Activated naive CD4-positive, alpha-beta T cell treated with anti-CD3 and anti-CD28 coated beads, Interleukin-2, amount 50 U/mL, for 24 hours (primary cell): ENCODE measurements at regions not wholly inside any gene's neighbourhood (a gene's known extent, or its start where the extent isn't known, plus 50 kb on each side); places are given as distances from the start of the nearest gene placed in this dataset.
"Not testable (repeated sequence)": the region's sequence is repeated elsewhere in the genome, so short reads cannot be mapped to it uniquely, and the experiment has no call there.

ENCODE experiments used
- H3K27ac Mint-ChIP-seq: one replicate; pipeline ENCODE4 v1.8.0; 2021; ENCODE audit warnings: mild to moderate bottlenecking, mixed read lengths
- H3K27me3 Mint-ChIP-seq: one replicate; pipeline ENCODE4 v1.8.0; 2021; ENCODE audit warnings: mixed read lengths
- H3K36me3 Mint-ChIP-seq: one replicate; pipeline ENCODE4 v1.8.0; 2021; ENCODE audit warnings: mixed read lengths
- H3K4me1 Mint-ChIP-seq: one replicate; pipeline ENCODE4 v1.8.0; 2021; ENCODE audit warnings: mixed read lengths
- H3K4me3 Mint-ChIP-seq: one replicate; pipeline ENCODE4 v1.8.0; 2021; ENCODE audit warnings: mild to moderate bottlenecking, mixed read lengths
- H3K9me3 Mint-ChIP-seq: one replicate; pipeline ENCODE4 v1.8.0; 2021; ENCODE audit warnings: mixed read lengths

DNA sequence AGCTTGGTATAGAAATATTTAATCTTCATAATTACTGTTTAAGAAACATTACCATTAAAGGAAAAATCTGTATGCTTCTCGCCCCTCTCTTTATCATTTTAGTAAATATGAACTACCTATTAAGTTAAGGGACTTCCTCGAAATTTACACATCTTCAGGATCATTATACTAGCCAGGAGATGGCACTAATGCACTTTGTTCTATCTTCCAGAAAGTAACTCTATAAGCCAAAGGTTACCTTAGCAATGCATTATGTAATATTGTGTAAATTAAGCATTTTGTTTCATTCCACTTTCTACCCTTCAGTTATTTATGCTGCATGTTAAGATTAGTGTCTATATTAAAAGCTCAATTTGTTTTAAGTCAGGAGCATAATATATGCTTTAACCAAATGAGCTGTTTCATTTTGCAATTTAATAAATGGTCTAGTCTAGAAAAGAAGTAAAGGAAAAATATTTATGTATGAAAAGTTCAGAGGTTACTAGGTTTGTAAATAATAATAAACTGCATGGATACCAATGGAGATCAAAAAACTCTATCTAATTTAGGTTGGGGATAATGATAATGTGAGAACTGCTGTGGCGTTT lies 128.5 kb downstream of the ANKRD7 start:
- no peak overlapping the region for H3K27ac Mint-ChIP-seq
- no peaks in the 10 kb centered on the region for H3K4me1 Mint-ChIP-seq
- H3K4me3 Mint-ChIP-seq, result no peak overlapping the region
- H3K9me3 Mint-ChIP-seq, result no peaks in the 10 kb centered on the region
- H3K27me3 Mint-ChIP-seq, result no peaks in the 10 kb centered on the region
- H3K36me3 Mint-ChIP-seq, result no peaks in the 10 kb centered on the region

- no peak overlapping the region for H3K27ac Mint-ChIP-seq
- H3K27me3 Mint-ChIP-seq, result no peaks in the 10 kb centered on the region
- H3K36me3 Mint-ChIP-seq, result no peaks in the 10 kb centered on the region
- H3K4me1 Mint-ChIP-seq, result no peaks in the 10 kb centered on the region
- H3K4me3 Mint-ChIP-seq, result no peak overlapping the region
- H3K9me3 Mint-ChIP-seq, result peaks cover 6% of the 10 kb centered on the region
Observed at GRCh38 chr7:118366363-118366762, 141.9 kb downstream of the ANKRD7 start.

- H3K27ac Mint-ChIP-seq, result no peak overlapping the region
- no peaks in the 10 kb centered on the region for H3K27me3 Mint-ChIP-seq
- no peaks in the 10 kb centered on the region for H3K36me3 Mint-ChIP-seq
- peaks cover 6% of the 10 kb centered on the region for H3K9me3 Mint-ChIP-seq
- no peaks in the 10 kb centered on the region for H3K4me1 Mint-ChIP-seq
- no peak overlapping the region for H3K4me3 Mint-ChIP-seq
Observed at GRCh38 chr7:118368958-118369357, 144.5 kb downstream of the ANKRD7 start.

- Mint-ChIP-seq H3K36me3 (no peaks in the 10 kb centered on the region), H3K27ac (no peak overlapping the region), H3K9me3 (peaks cover 6% of the 10 kb centered on the region), H3K27me3 (no peaks in the 10 kb centered on the region), H3K4me1 (no peaks in the 10 kb centered on the region), H3K4me3 (no peak overlapping the region)
Observed at GRCh38 chr7:118369987-118370386, 145.5 kb downstream of the ANKRD7 start.

- no peak overlapping the region for H3K4me3 Mint-ChIP-seq
- no peaks in the 10 kb centered on the region for H3K36me3 Mint-ChIP-seq
- H3K9me3 Mint-ChIP-seq, result peaks cover under 1% of the 10 kb centered on the region
- H3K27ac Mint-ChIP-seq, result no peak overlapping the region
- H3K27me3 Mint-ChIP-seq, result no peaks in the 10 kb centered on the region
- H3K4me1 Mint-ChIP-seq, result no peaks in the 10 kb centered on the region
Observed at GRCh38 chr7:118372530-118372929, 148.0 kb downstream of the ANKRD7 start.

DNA sequence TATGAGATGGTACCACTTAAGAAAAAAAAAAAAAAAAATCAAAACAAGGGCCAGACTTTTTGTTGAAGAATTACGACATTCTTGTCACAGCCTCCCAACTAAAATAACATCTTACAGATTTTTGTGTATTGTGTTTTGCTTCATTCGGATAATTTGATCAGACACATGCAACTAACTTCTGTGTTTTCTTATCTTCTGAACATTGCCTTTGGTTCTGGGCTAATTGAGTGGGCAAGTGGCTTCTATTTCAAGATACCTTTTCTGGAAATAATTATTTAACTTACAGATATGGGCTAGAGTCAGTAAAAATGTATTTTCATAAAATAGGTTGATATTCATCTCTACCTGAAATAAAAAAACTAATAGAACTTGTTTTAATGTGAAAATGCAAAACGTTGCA lies 165.1 kb downstream of the ANKRD7 start:
- Mint-ChIP-seq H3K4me3 (no peak overlapping the region), H3K36me3 (no peaks in the 10 kb centered on the region), H3K9me3 (no peaks in the 10 kb centered on the region), H3K4me1 (no peaks in the 10 kb centered on the region), H3K27me3 (no peaks in the 10 kb centered on the region), H3K27ac (no peak overlapping the region)

GRCh38 chr7:118404211-118404610 lies 179.7 kb downstream of the ANKRD7 start:
- Mint-ChIP-seq H3K9me3 (peaks cover 5% of the 10 kb centered on the region), H3K4me1 (no peaks in the 10 kb centered on the region), H3K36me3 (no peaks in the 10 kb centered on the region), H3K4me3 (no peak overlapping the region), H3K27ac (no peak overlapping the region), H3K27me3 (no peaks in the 10 kb centered on the region)

GRCh38 chr7:118418433-118418832 lies 193.9 kb downstream of the ANKRD7 start:
- no peaks in the 10 kb centered on the region for H3K27me3 Mint-ChIP-seq
- H3K36me3 Mint-ChIP-seq, result no peaks in the 10 kb centered on the region
- no peaks in the 10 kb centered on the region for H3K4me1 Mint-ChIP-seq
- H3K27ac Mint-ChIP-seq, result no peak overlapping the region
- no peaks in the 10 kb centered on the region for H3K9me3 Mint-ChIP-seq
- no peak overlapping the region for H3K4me3 Mint-ChIP-seq

DNA sequence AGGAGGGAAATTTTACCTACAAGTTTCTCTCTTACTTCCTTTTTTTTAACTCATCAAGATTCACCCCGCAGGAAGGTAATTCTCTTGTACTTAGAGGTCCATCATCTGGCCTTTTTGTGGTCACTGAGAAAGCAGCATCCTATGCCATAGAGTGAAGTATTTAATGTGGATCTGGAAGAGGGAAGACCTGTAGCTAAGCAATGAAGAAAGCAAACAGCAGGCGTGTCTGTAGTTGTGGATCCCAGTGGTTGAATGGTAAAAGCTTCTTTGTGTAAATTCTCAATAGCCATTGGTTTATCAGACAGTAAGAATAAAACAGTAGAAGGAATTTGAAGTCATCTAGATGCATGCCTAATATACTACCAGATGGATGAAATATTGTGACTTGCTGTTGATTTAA lies 196.4 kb downstream of the ANKRD7 start:
- Mint-ChIP-seq H3K4me1 (no peaks in the 10 kb centered on the region), H3K4me3 (no peak overlapping the region), H3K27me3 (no peaks in the 10 kb centered on the region), H3K36me3 (no peaks in the 10 kb centered on the region), H3K27ac (no peak overlapping the region), H3K9me3 (no peaks in the 10 kb centered on the region)

- no peaks in the 10 kb centered on the region for H3K4me1 Mint-ChIP-seq
- peaks cover 6% of the 10 kb centered on the region for H3K9me3 Mint-ChIP-seq
- H3K4me3 Mint-ChIP-seq, result no peak overlapping the region
- H3K27me3 Mint-ChIP-seq, result no peaks in the 10 kb centered on the region
- no peak overlapping the region for H3K27ac Mint-ChIP-seq
- H3K36me3 Mint-ChIP-seq, result no peaks in the 10 kb centered on the region
Observed at GRCh38 chr7:118429141-118429540, 204.6 kb downstream of the ANKRD7 start.

DNA sequence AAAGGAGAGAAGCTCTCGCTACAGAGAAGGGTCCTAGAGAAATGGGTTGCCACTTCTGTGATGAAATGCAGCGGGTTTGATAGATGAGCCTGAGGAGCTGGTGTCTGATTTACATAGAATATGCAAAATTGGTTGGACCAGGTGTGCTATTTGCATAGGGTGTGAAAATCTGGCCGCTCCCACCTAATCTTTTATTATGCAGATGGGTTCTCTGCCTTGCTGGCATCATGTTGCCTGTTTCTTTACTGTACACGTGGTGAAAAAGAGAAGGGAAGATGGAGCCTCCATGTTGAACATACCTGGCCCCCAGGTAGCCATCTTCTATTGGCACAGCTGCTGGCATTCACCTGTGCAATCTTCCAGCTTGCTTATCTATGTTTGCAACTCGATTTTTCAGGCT lies 212.2 kb downstream of the ANKRD7 start:
- Mint-ChIP-seq H3K27me3 (no peaks in the 10 kb centered on the region), H3K27ac (no peak overlapping the region), H3K4me3 (no peak overlapping the region), H3K36me3 (no peaks in the 10 kb centered on the region), H3K4me1 (no peaks in the 10 kb centered on the region), H3K9me3 (peaks cover 21% of the 10 kb centered on the region)

- H3K36me3 Mint-ChIP-seq, H3K4me1 Mint-ChIP-seq, H3K9me3 Mint-ChIP-seq, H3K27me3 Mint-ChIP-seq, H3K4me3 Mint-ChIP-seq, H3K27ac Mint-ChIP-seq: not testable (repeated sequence)
Observed at GRCh38 chr7:118449030-118449429, 224.5 kb downstream of the ANKRD7 start.

- no peaks in the 10 kb centered on the region for H3K9me3 Mint-ChIP-seq
- no peak overlapping the region for H3K4me3 Mint-ChIP-seq
- H3K4me1 Mint-ChIP-seq, result no peaks in the 10 kb centered on the region
- H3K36me3 Mint-ChIP-seq, result no peaks in the 10 kb centered on the region
- H3K27ac Mint-ChIP-seq, result no peak overlapping the region
- H3K27me3 Mint-ChIP-seq, result no peaks in the 10 kb centered on the region
Observed at GRCh38 chr7:118449797-118450567, 225.5 kb downstream of the ANKRD7 start.

DNA sequence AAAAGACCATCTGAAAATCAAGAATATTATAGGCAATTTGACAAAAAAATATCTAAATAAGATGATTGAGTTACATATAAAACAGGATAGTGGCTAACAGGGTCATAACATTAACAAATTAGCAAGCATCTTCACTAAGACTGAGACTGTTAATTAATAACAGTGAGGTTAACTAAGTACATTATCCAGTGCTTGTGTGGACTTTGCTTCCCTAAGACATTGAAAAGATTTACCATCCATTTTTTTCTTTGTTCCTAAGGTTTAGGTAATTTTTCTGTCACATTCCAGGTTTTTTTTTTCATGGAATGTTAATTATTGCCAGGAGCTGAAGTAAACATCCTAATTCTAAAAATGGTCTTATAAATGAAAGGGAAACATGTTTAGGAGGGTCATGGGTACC lies 227.6 kb downstream of the ANKRD7 start:
- H3K4me3 Mint-ChIP-seq, result no peak overlapping the region
- H3K9me3 Mint-ChIP-seq, result no peaks in the 10 kb centered on the region
- H3K36me3 Mint-ChIP-seq, result no peaks in the 10 kb centered on the region
- H3K27me3 Mint-ChIP-seq, result no peaks in the 10 kb centered on the region
- no peaks in the 10 kb centered on the region for H3K4me1 Mint-ChIP-seq
- no peak overlapping the region for H3K27ac Mint-ChIP-seq

DNA sequence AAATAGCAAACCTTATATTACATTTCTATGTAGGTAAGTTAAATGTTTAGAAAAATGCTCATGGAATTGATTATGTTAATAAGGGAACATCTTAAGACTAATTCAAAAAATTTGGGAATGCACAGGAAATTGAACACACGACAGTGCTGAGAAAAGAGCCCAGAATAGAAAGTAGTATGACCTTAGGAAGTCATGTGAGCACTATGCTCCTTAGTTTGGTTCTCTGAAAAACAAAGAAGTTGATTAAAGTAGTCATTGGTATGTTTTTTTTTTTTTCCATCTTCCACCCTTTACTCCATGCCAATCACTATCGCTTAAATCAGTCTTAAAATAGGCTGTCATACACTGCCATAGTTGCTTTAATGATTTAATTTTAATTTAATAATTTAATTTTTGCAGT lies 242.9 kb downstream of the ANKRD7 start:
- Mint-ChIP-seq H3K27ac (no peak overlapping the region), H3K36me3 (no peaks in the 10 kb centered on the region), H3K27me3 (no peaks in the 10 kb centered on the region), H3K4me3 (no peak overlapping the region), H3K4me1 (no peaks in the 10 kb centered on the region), H3K9me3 (peaks cover 4% of the 10 kb centered on the region)

GRCh38 chr7:118472581-118472980 lies 248.1 kb downstream of the ANKRD7 start:
- Mint-ChIP-seq H3K4me1 (no peaks in the 10 kb centered on the region), H3K27ac (no peak overlapping the region), H3K9me3 (peaks cover 1% of the 10 kb centered on the region), H3K4me3 (no peak overlapping the region), H3K36me3 (no peaks in the 10 kb centered on the region), H3K27me3 (no peaks in the 10 kb centered on the region)

DNA sequence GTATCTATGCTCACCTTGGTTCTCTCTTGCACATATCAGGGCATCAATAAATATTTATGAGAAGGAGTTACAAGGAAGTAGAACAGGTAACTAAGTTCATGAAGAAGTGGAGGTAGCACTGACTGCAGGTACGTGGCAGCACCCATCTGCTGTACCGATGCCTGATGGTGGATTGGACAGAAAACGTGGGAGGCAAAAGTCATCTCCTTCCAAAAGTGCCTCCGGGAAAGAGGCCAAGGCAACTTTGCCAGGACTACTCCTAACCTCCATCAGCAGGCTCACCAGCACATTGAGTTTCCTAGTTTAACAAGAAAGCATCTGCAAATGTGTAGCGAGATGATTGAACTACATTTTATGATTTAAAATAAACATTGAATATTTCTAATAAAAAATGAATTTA lies 248.8 kb downstream of the ANKRD7 start:
- no peaks in the 10 kb centered on the region for H3K27me3 Mint-ChIP-seq
- H3K4me1 Mint-ChIP-seq, result no peaks in the 10 kb centered on the region
- peaks cover 7% of the 10 kb centered on the region for H3K9me3 Mint-ChIP-seq
- no peak overlapping the region for H3K4me3 Mint-ChIP-seq
- H3K27ac Mint-ChIP-seq, result no peak overlapping the region
- no peaks in the 10 kb centered on the region for H3K36me3 Mint-ChIP-seq
